Tibial nerve (tissue), 3 donors: ENCODE measurements at regions not wholly inside any gene's neighbourhood (a gene's known extent, or its start where the extent isn't known, plus 50 kb on each side); places are given as distances from the start of the nearest gene placed in this dataset.

Source experiments
- CTCF ChIP-seq, 5 experiments: fragments of 200-600 bp in 3 of 5; fragments of 450-650 bp in 2 of 5; sonication (generic) in 3 of 5; IDR thresholded peaks; one replicate each; pipeline ENCODE4 v1.5.1; 2016 to 2019; ENCODE audit warnings: antibody characterized with exemption in 5 of 5, mild to moderate bottlenecking in 3 of 5, moderate library complexity in 2 of 5
- POLR2A ChIP-seq, 2 donors: fragments of 450-650 bp; IDR thresholded peaks; one replicate each; pipeline ENCODE4 v1.6.1; 2017; ENCODE audit warnings: antibody characterized with exemption in 2 of 2, mild to moderate bottlenecking in 2 of 2, moderate library complexity in 2 of 2

GRCh38 chr16:49216593-49216992, 65.0 kb downstream of the CBLN1 start:
- no peak for TF ChIP-seq CTCF (IDR thresholded peaks at IDR 0.05)
- TF ChIP-seq POLR2A (IDR thresholded peaks at IDR 0.05), result no peak
